H1 (cell line): ENCODE measurements at regions not wholly inside any gene's neighbourhood (a gene's known extent, or its start where the extent isn't known, plus 50 kb on each side); places are given as distances from the start of the nearest gene placed in this dataset.

Source experiments
- CTCF ChIA-PET: fragments of 300-600 bp; sonication (Branson Sonifier 250); formaldehyde crosslinking; loops from one replicate; lab custom pipeline; 2021; ENCODE audit not compliant: partially characterized antibody; lab: Charles Lee
- POLR2A ChIA-PET: fragments of 300-600 bp; sonication (Branson Sonifier 250); formaldehyde crosslinking; loops from one replicate; lab custom pipeline; 2021; ENCODE audit warnings: inconsistent platforms; ENCODE audit not compliant: partially characterized antibody; lab: Charles Lee
- DNase-seq, 2 experiments: peaks; one replicate each; pipeline versions ENCODE4 v3.0.0 to v3.0.0-alpha.2; 2010 to 2022; ENCODE audit warnings: low spot score in 2 of 2, low read depth in 1 of 2, mixed read lengths in 1 of 2
- FAIRE-seq: peaks from 2 replicates; lab custom pipeline; 2011; peaks lifted over from hg19 to GRCh38; lab: Jason Lieb, UNC
- H2AFZ ChIP-seq: 2 replicates; pipeline ENCODE4 v1.8.1; 2012; ENCODE audit warnings: low read length, inconsistent platforms
- H2AK5ac ChIP-seq: 2 replicates; pipeline ENCODE4 v1.6.1; 2013; ENCODE audit warnings: low read depth, low read length
- H2BK120ac ChIP-seq: replicated peaks from 2 replicates; pipeline ENCODE3; 2013; ENCODE audit warnings: low read depth, low read length, inconsistent platforms
- H2BK12ac ChIP-seq: 2 replicates; pipeline ENCODE4 v1.6.1; 2013; ENCODE audit warnings: low read depth, low read length
- H2BK15ac ChIP-seq: 2 replicates; pipeline ENCODE4 v1.6.1; 2013; ENCODE audit warnings: low read length
- H2BK20ac ChIP-seq: 2 replicates; pipeline ENCODE4 v1.6.1; 2013; ENCODE audit warnings: low read length
- H2BK5ac ChIP-seq: 2 replicates; pipeline ENCODE4 v1.6.1; 2013; ENCODE audit warnings: low read depth, low read length
- H3K14ac ChIP-seq: 2 replicates; pipeline ENCODE4 v1.6.1; 2013; ENCODE audit warnings: inconsistent platforms; ENCODE audit not compliant: insufficient read length
- H3K18ac ChIP-seq: 2 replicates; pipeline ENCODE4 v1.6.1; 2013; ENCODE audit warnings: low read length; ENCODE audit errors: extremely low read depth
- H3K23ac ChIP-seq: 2 replicates; pipeline ENCODE4 v1.6.1; 2013; ENCODE audit warnings: inconsistent platforms; ENCODE audit not compliant: insufficient read length
- H3K23me2 ChIP-seq: 2 replicates; pipeline ENCODE4 v1.6.1; 2013; ENCODE audit warnings: low read depth, low read length
- H3K27ac ChIP-seq: 2 replicates; pipeline ENCODE4 v1.6.1; 2011; ENCODE audit warnings: low read depth, low read length, inconsistent platforms
- H3K27me3 ChIP-seq, 4 experiments: replicated peaks in 1 of 4; 1 replicate in 1 of 4; 2 replicates in 3 of 4; pipeline versions ENCODE4 v1.6.1 to v1.8.1; 2011 to 2013; ENCODE audit warnings: low read length in 3 of 4, mild to moderate bottlenecking in 3 of 4, inconsistent platforms in 2 of 4, mixed read lengths in 2 of 4, moderate library complexity in 1 of 4; ENCODE audit not compliant: control insufficient read depth in 3 of 4, insufficient read depth in 3 of 4; ENCODE audit errors: extremely low read depth in 1 of 4
- H3K36me3 ChIP-seq, 4 experiments: 2 replicates each; pipeline versions ENCODE4 v1.6.1 to v1.8.1; 2011 to 2013; ENCODE audit warnings: mild to moderate bottlenecking in 4 of 4, low read length in 3 of 4, moderate library complexity in 2 of 4, control low read depth in 1 of 4, inconsistent platforms in 1 of 4; ENCODE audit not compliant: insufficient read depth in 4 of 4, control insufficient read depth in 2 of 4
- H3K4ac ChIP-seq: replicated peaks from 2 replicates; pipeline ENCODE3; 2013; ENCODE audit warnings: low read length, low read depth, mixed read lengths, inconsistent platforms; ENCODE audit not compliant: insufficient read length
- H3K4me1 ChIP-seq, 4 experiments: replicated peaks in 1 of 4; 1 replicate in 1 of 4; 2 replicates in 3 of 4; pipeline versions ENCODE4 v1.6.1 to v1.8.1; 2011 to 2013; ENCODE audit warnings: low read length in 3 of 4, inconsistent platforms in 2 of 4, mixed read lengths in 1 of 4; ENCODE audit not compliant: insufficient read depth in 4 of 4, control insufficient read depth in 3 of 4
- H3K4me2 ChIP-seq, 2 experiments: 2 replicates each; pipeline versions ENCODE4 v1.6.1 to v1.8.1; 2011 to 2013; ENCODE audit warnings: low read depth in 2 of 2, low read length in 2 of 2, control low read depth in 1 of 2, inconsistent platforms in 1 of 2, mild to moderate bottlenecking in 1 of 2; ENCODE audit not compliant: insufficient read depth in 1 of 2
- H3K4me3 ChIP-seq, 4 experiments: fragments of 200-600, 300-600 bp in 1 of 4; sonication (generic), shearing (Covaris generic), sonication (Bioruptor Twin) in 1 of 4; 2 replicates each; pipeline versions ENCODE4 v1.5.1 to v1.8.1; 2011 to 2016; ENCODE audit warnings: low read length in 4 of 4, low read depth in 3 of 4, control low read depth in 2 of 4, inconsistent platforms in 2 of 4, mild to moderate bottlenecking in 2 of 4, mixed read lengths in 1 of 4, moderate library complexity in 1 of 4; ENCODE audit not compliant: insufficient read depth in 2 of 4; ENCODE audit errors: extremely low read depth in 1 of 4
- H3K56ac ChIP-seq: replicated peaks from 2 replicates; pipeline ENCODE3; 2013; ENCODE audit warnings: low read depth, mild to moderate bottlenecking, mixed read lengths, low read length, inconsistent platforms; ENCODE audit not compliant: insufficient read length
- H3K79me1 ChIP-seq: 2 replicates; pipeline ENCODE4 v1.6.1; 2013; ENCODE audit warnings: low read depth, low read length, control low read depth
- H3K79me2 ChIP-seq, 2 experiments: 2 replicates each; pipeline versions ENCODE4 v1.6.1 to v1.8.1; 2012 to 2013; ENCODE audit warnings: low read length in 2 of 2, mild to moderate bottlenecking in 2 of 2, inconsistent platforms in 1 of 2; ENCODE audit not compliant: insufficient read depth in 2 of 2, control insufficient read depth in 1 of 2
- H3K9ac ChIP-seq, 4 experiments: replicated peaks in 1 of 4; 1 replicate in 1 of 4; 2 replicates in 3 of 4; pipeline versions ENCODE4 v1.6.1 to v1.8.1; 2011 to 2013; ENCODE audit warnings: low read depth in 3 of 4, low read length in 3 of 4, control low read depth in 2 of 4, mild to moderate bottlenecking in 2 of 4, moderate library complexity in 2 of 4, inconsistent platforms in 1 of 4; ENCODE audit errors: extremely low read depth in 1 of 4
- H3K9me3 ChIP-seq, 2 experiments: 2 replicates each; pipeline versions ENCODE4 v1.6.1 to v1.8.1; 2012 to 2013; ENCODE audit warnings: mild to moderate bottlenecking in 2 of 2, moderate library complexity in 2 of 2, control low read depth in 1 of 2, inconsistent platforms in 1 of 2, low read depth in 1 of 2, low read length in 1 of 2, mixed read lengths in 1 of 2; ENCODE audit not compliant: insufficient read depth in 2 of 2
- H4K20me1 ChIP-seq, 2 experiments: replicated peaks in 1 of 2; 2 replicates each; pipeline versions ENCODE3 to v1.8.1; 2011 to 2013; ENCODE audit warnings: inconsistent platforms in 2 of 2, low read length in 2 of 2, mild to moderate bottlenecking in 1 of 2; ENCODE audit not compliant: insufficient read depth in 2 of 2, control insufficient read depth in 1 of 2
- H4K5ac ChIP-seq: 2 replicates; pipeline ENCODE4 v1.6.1; 2013; ENCODE audit warnings: low read length, low read depth, mixed read lengths, inconsistent platforms; ENCODE audit not compliant: insufficient read length
- H4K8ac ChIP-seq: 2 replicates; pipeline ENCODE4 v1.8.0; 2013; ENCODE audit warnings: mild to moderate bottlenecking, moderate library complexity, low read length, inconsistent platforms; ENCODE audit not compliant: insufficient read depth; ENCODE audit errors: extremely low read depth
- H4K91ac ChIP-seq: replicated peaks from 2 replicates; pipeline ENCODE3; 2013; ENCODE audit warnings: low read length, mixed read lengths, inconsistent platforms; ENCODE audit not compliant: insufficient read length
- BRCA1 ChIP-seq: IDR thresholded peaks from 2 replicates; pipeline ENCODE4 v1.6.1; 2012; ENCODE audit warnings: low read depth, low read length, improper control_type of control experiment
- CHD2 ChIP-seq: IDR thresholded peaks from 2 replicates; pipeline ENCODE4 v1.6.1; 2012; ENCODE audit warnings: low read length, improper control_type of control experiment
- CTCF ChIP-seq, 3 experiments: IDR thresholded peaks; 1 replicate in 2 of 3; 2 replicates in 1 of 3; pipeline versions ENCODE4 v1.5.1 to v1.6.1; 2011; ENCODE audit warnings: low read length in 3 of 3, mild to moderate bottlenecking in 3 of 3, inconsistent platforms in 2 of 3, low read depth in 1 of 3, moderate library complexity in 1 of 3; ENCODE audit not compliant: insufficient read depth in 1 of 3; ENCODE audit errors: control extremely low read depth in 1 of 3
- EP300 ChIP-seq, 2 experiments: IDR thresholded peaks; 1 replicate in 1 of 2; 2 replicates in 1 of 2; pipeline ENCODE4 v1.6.1; 2011 to 2012; ENCODE audit warnings: low read depth in 2 of 2, low read length in 2 of 2, mild to moderate bottlenecking in 2 of 2, borderline replicate concordance in 1 of 2, inconsistent platforms in 1 of 2, moderate library complexity in 1 of 2
- GTF2F1 ChIP-seq: IDR thresholded peaks from 2 replicates; pipeline ENCODE4 v1.6.1; 2012; ENCODE audit warnings: low read depth, low read length, improper control_type of control experiment, borderline replicate concordance
- PHF8 ChIP-seq: fragments of 200-600 bp; sonication (generic); conservative IDR thresholded peaks from 2 replicates; pipeline ENCODE4 v1.7.1; 2012; ENCODE audit warnings: low read depth, mild to moderate bottlenecking, inconsistent platforms, low read length, moderate library complexity
- SIX5 ChIP-seq: IDR thresholded peaks from 2 replicates; pipeline ENCODE4 v1.6.1; 2011; ENCODE audit warnings: mild to moderate bottlenecking, low read depth, low read length
- YY1 ChIP-seq: IDR thresholded peaks from 2 replicates; pipeline ENCODE4 v1.6.1; 2011; ENCODE audit warnings: low read depth, mild to moderate bottlenecking, low read length
- WGBS, 2 experiments: shearing (Covaris generic) in 1 of 2; methylation state at CpG; one replicate each; pipeline versions ENCODE4 v1.1.6 to v1.1.7; 2013 to 2015; ENCODE audit warnings: low lambda C conversion rate in 2 of 2, mixed read lengths in 2 of 2, inconsistent platforms in 1 of 2, low coverage in 1 of 2, missing lambda C conversion rate in 1 of 2; ENCODE audit not compliant: insufficient replicate concordance in 2 of 2, insufficient coverage in 1 of 2, insufficient read length in 1 of 2; ENCODE audit errors: extremely low coverage in 1 of 2, missing lambda C conversion rate in 1 of 2; 5-methylcytosine and 5-hydroxymethylcytosine counted together

- Histone ChIP-seq H3K9ac (no peak overlapping the region), H2BK15ac (no peak overlapping the region), H2BK12ac (no peak overlapping the region), H3K23ac (no peak overlapping the region), H3K14ac (no peak overlapping the region), H4K5ac (no peak overlapping the region), H2AK5ac (no peak overlapping the region), H2AFZ (no peak overlapping the region), H4K91ac (no peak overlapping the region), H3K27me3 (no peaks in the 10 kb centered on the region), H3K4ac (no peak overlapping the region), H3K36me3 (no peaks in the 10 kb centered on the region), H2BK120ac (no peak overlapping the region), H4K8ac (no peak overlapping the region), H3K4me1 (no peaks in the 10 kb centered on the region), H3K23me2 (no peaks in the 10 kb centered on the region), H3K4me3 (no peak overlapping the region), H4K20me1 (no peaks in the 10 kb centered on the region), H2BK20ac (no peak overlapping the region), H3K9me3 (no peaks in the 10 kb centered on the region), H3K79me1 (no peaks in the 10 kb centered on the region), H3K27ac (no peak overlapping the region), H3K79me2 (no peaks in the 10 kb centered on the region), H3K4me2 (no peak overlapping the region), H2BK5ac (no peak overlapping the region), H3K18ac (no peak overlapping the region), H3K56ac (no peak overlapping the region)
- ChIA-PET POLR2A (no interaction called here), CTCF (interaction anchor here (1.2 kb wide), 1 partner anchor 10 kb away, joined by 3 read pairs; no protein-coding TSS in a partner anchor)
- no peak for DNase-seq
- no peak for FAIRE-seq
- TF ChIP-seq BRCA1, result no peak
- TF ChIP-seq CHD2, result no peak
- TF ChIP-seq CTCF (IDR thresholded peaks at IDR 0.05; ENCODE audit: control extremely low read depth in 1 of 3, insufficient read depth in 1 of 3, low read depth in 1 of 3, low read length in 3 of 3), result no peak
- no peak for TF ChIP-seq SIX5
- TF ChIP-seq PHF8, result no peak
- no peak for TF ChIP-seq YY1
- TF ChIP-seq GTF2F1, result no peak
- TF ChIP-seq EP300 (IDR thresholded peaks at IDR 0.05; ENCODE audit: borderline replicate concordance in 1 of 2, low read depth in 2 of 2, low read length in 2 of 2), result no peak
- WGBS, 2 experiments, result 90% methylated on average over 2 of the region's 2 CpGs; no CpG with 5 or more reads in 1 of the 2 experiments
Measured at GRCh38 chr11:28448186-28448585, 340.0 kb downstream of the METTL15 start.
